HCT116 (cell line): ENCODE measurements at regions not wholly inside any gene's neighbourhood (a gene's known extent, or its start where the extent isn't known, plus 50 kb on each side); places are given as distances from the start of the nearest gene placed in this dataset.

ENCODE experiments used
- ATAC-seq: fragments of 200-7000 bp; cut with Tn5 transposase; 2 replicates; pipeline ENCODE4 v1.9.1; 2020; ENCODE audit warnings: mild to moderate bottlenecking, moderate library complexity
- BruUV-seq: library from RNA; stranded (reverse); fragments of 400-500 nt; replicated peaks from 2 replicates; lab custom pipeline; 2021; lab: Mats Ljungman, UMichigan
- CTCF ChIA-PET: fragments of 300-600 bp; sonication (Branson Sonifier 250); formaldehyde crosslinking; loops from one replicate; lab custom pipeline; 2021; ENCODE audit warnings: antibody characterized with exemption; lab: Charles Lee
- POLR2A ChIA-PET: fragments of 300-600, 350-600 bp; sonication (Branson Sonifier 250); formaldehyde crosslinking; loops from one replicate; lab custom pipeline; 2021; ENCODE audit warnings: antibody characterized with exemption; lab: Charles Lee
- RAD21 ChIA-PET, 2 experiments: fragments of 300-600 bp; sonication (Branson Sonifier 250); formaldehyde crosslinking; loops; one replicate each; lab custom pipeline; 2023; ENCODE audit warnings: low total read pairs in 2 of 2; ENCODE audit not compliant: uncharacterized antibody in 2 of 2, unreplicated experiment in 2 of 2, low non-redundant PET in 1 of 2; lab: Charles Lee
- DNase-seq: peaks from one replicate; pipeline ENCODE4 v3.0.0-alpha.2; 2010; ENCODE audit warnings: low read depth, low spot score
- H2AFZ ChIP-seq: fragments of 200-600 bp; shearing (Covaris generic), sonication (generic); 2 replicates; pipeline ENCODE4 v1.6.1; 2017; ENCODE audit warnings: low read depth, mixed run types, mixed read lengths, antibody characterized with exemption, low read length; ENCODE audit not compliant: poor library complexity, severe bottlenecking
- H3K27ac ChIP-seq: 2 replicates; pipeline ENCODE4 v1.5.1; 2012; ENCODE audit warnings: low read depth, low read length
- H3K27me3 ChIP-seq: fragments of 200-600 bp; sonication (generic); 2 replicates; pipeline ENCODE4 v1.6.1; 2016; ENCODE audit warnings: mixed run types, low read length, mixed read lengths; ENCODE audit not compliant: insufficient read depth
- H3K36me3 ChIP-seq, 2 experiments: fragments of 200-500 bp in 1 of 2; fragments of 200-600 bp in 1 of 2; sonication (Bioruptor generic) in 1 of 2; sonication (generic) in 1 of 2; 2 replicates each; pipeline versions ENCODE4 v1.5.1 to v1.6.1; 2014 to 2016; ENCODE audit warnings: low read length in 2 of 2, inconsistent platforms in 1 of 2, mixed read lengths in 1 of 2, mixed run types in 1 of 2; ENCODE audit not compliant: insufficient read depth in 2 of 2, control insufficient read depth in 1 of 2
- H3K4me1 ChIP-seq, 2 experiments: fragments of 200-600 bp in 1 of 2; sonication (generic) in 1 of 2; 2 replicates each; pipeline versions ENCODE4 v1.5.1 to v1.6.1; 2012 to 2017; ENCODE audit warnings: low read length in 2 of 2, inconsistent platforms in 1 of 2, mild to moderate bottlenecking in 1 of 2, mixed read lengths in 1 of 2, mixed run types in 1 of 2, moderate library complexity in 1 of 2; ENCODE audit not compliant: insufficient read depth in 2 of 2, control insufficient read depth in 1 of 2
- H3K4me2 ChIP-seq: fragments of 200-600 bp; sonication (generic); 2 replicates; pipeline ENCODE4 v1.6.1; 2017; ENCODE audit warnings: mixed run types, low read length, mixed read lengths
- H3K4me3 ChIP-seq, 2 experiments: fragments of 200-600 bp in 1 of 2; sonication (generic) in 1 of 2; replicated peaks in 1 of 2; 2 replicates each; pipeline ENCODE4 v1.5.1; 2011 to 2016; ENCODE audit warnings: low read length in 2 of 2, control low read depth in 1 of 2, low read depth in 1 of 2, mild to moderate bottlenecking in 1 of 2, mixed read lengths in 1 of 2, mixed run types in 1 of 2
- H3K79me2 ChIP-seq: fragments of 200-600 bp; sonication (generic); 2 replicates; pipeline ENCODE4 v1.6.1; 2017; ENCODE audit warnings: mild to moderate bottlenecking, mixed run types, low read length, moderate library complexity, mixed read lengths; ENCODE audit not compliant: insufficient read depth
- H3K9ac ChIP-seq: fragments of 200-600 bp; sonication (generic); 2 replicates; pipeline ENCODE4 v1.6.1; 2016; ENCODE audit warnings: low read length, mixed read lengths
- H3K9me2 ChIP-seq: fragments of 200-600 bp; sonication (generic), shearing (Covaris generic); 2 replicates; pipeline ENCODE4 v1.6.1; 2017; ENCODE audit warnings: mixed run types, mild to moderate bottlenecking, moderate library complexity; ENCODE audit not compliant: insufficient read depth
- H3K9me3 ChIP-seq, 2 experiments: fragments of 200-500 bp in 1 of 2; fragments of 200-600 bp in 1 of 2; sonication (Bioruptor generic) in 1 of 2; sonication (generic) in 1 of 2; 2 replicates each; pipeline ENCODE4 v1.6.1; 2014 to 2017; ENCODE audit warnings: low read length in 2 of 2, mixed read lengths in 2 of 2, inconsistent platforms in 1 of 2, low read depth in 1 of 2, mild to moderate bottlenecking in 1 of 2, mixed run types in 1 of 2, moderate library complexity in 1 of 2; ENCODE audit not compliant: control insufficient read depth in 1 of 2, insufficient read depth in 1 of 2
- H4K20me1 ChIP-seq: fragments of 200-600 bp; sonication (generic), shearing (Covaris generic); 2 replicates; pipeline ENCODE4 v1.6.1; 2017; ENCODE audit warnings: mixed run types, mild to moderate bottlenecking, moderate library complexity; ENCODE audit not compliant: insufficient read depth
- ATF3 ChIP-seq: IDR thresholded peaks from 2 replicates; pipeline ENCODE4 v1.6.1; 2012
- EGR1 ChIP-seq: IDR thresholded peaks from 2 replicates; pipeline ENCODE4 v1.6.1; 2012; ENCODE audit warnings: low read depth
- ELF1 ChIP-seq: IDR thresholded peaks from 2 replicates; pipeline ENCODE4 v1.6.1; 2012; ENCODE audit warnings: low read depth, borderline replicate concordance
- EZH2 ChIP-seq: fragments of 200-600 bp; sonication (generic); IDR thresholded peaks from 2 replicates; pipeline ENCODE4 v1.6.1; 2017; ENCODE audit warnings: antibody characterized with exemption, mixed run types
- EZH2phosphoT487 ChIP-seq: fragments of 200-600 bp; IDR thresholded peaks from 2 replicates; pipeline ENCODE4 v1.6.1; 2018; ENCODE audit warnings: antibody characterized with exemption, borderline replicate concordance
- JUND ChIP-seq: IDR thresholded peaks from 2 replicates; pipeline ENCODE4 v1.6.1; 2012
- POLR2A ChIP-seq: IDR thresholded peaks from 2 replicates; pipeline ENCODE4 v1.7.0; 2011; ENCODE audit warnings: borderline replicate concordance; ENCODE audit not compliant: insufficient read depth, insufficient read length; ENCODE audit errors: extremely low read depth
- POLR2AphosphoS5 ChIP-seq: IDR thresholded peaks from 2 replicates; pipeline ENCODE4 v1.6.1; 2011; ENCODE audit warnings: mild to moderate bottlenecking, low read depth, low read length, moderate library complexity
- SIN3A ChIP-seq: IDR thresholded peaks from 2 replicates; pipeline ENCODE4 v1.6.1; 2012; ENCODE audit warnings: low read depth
- SP1 ChIP-seq: IDR thresholded peaks from 2 replicates; pipeline ENCODE4 v1.6.1; 2012; ENCODE audit warnings: low read depth
- SRF ChIP-seq: IDR thresholded peaks from 2 replicates; pipeline ENCODE4 v1.6.1; 2012; ENCODE audit warnings: low read depth
- YY1 ChIP-seq: IDR thresholded peaks from 2 replicates; pipeline ENCODE4 v1.6.1; 2011; ENCODE audit warnings: low read length, low read depth, moderate library complexity, mild to moderate bottlenecking; ENCODE audit not compliant: insufficient replicate concordance; ENCODE audit errors: extremely low read depth
- ZBTB33 ChIP-seq: IDR thresholded peaks from 2 replicates; pipeline ENCODE4 v1.6.1; 2011; ENCODE audit warnings: mild to moderate bottlenecking, low read length, moderate library complexity; ENCODE audit not compliant: insufficient replicate concordance; ENCODE audit errors: extremely low read depth
- ZFX ChIP-seq: fragments of 450-650 bp; IDR thresholded peaks from 2 replicates; pipeline ENCODE4 v1.6.1; 2017
- ZNF274 ChIP-seq: fragments of 200-500 bp; sonication (Bioruptor generic); IDR thresholded peaks from 2 replicates; pipeline ENCODE4 v1.6.1; 2014; ENCODE audit warnings: mild to moderate bottlenecking, low read depth, low read length, inconsistent platforms
- intact Hi-C: fragments of 100-400 bp; cut with micrococcal nuclease; formaldehyde crosslinking; loops from 2 replicates; pipeline ENCODE4 v1.10.0; 2022
- TF ChIP-seq, protein P1 (sequence below): IDR thresholded peaks from 2 replicates; pipeline ENCODE4 v1.6.1; 2012
- TF ChIP-seq, protein P2 (sequence below), 3 experiments: fragments of 200-600 bp in 1 of 3; sonication (generic) in 1 of 3; IDR thresholded peaks in 2 of 3; conservative IDR thresholded peaks in 1 of 3; 2 replicates each; pipeline ENCODE4 v1.5.1; 2012 to 2017; ENCODE audit warnings: low read depth in 2 of 3, low read length in 2 of 3, antibody characterized with exemption in 1 of 3, borderline replicate concordance in 1 of 3, control low read depth in 1 of 3, mild to moderate bottlenecking in 1 of 3, mixed read lengths in 1 of 3, mixed run types in 1 of 3, moderate library complexity in 1 of 3; ENCODE audit not compliant: insufficient read depth in 1 of 3

GRCh38 chr2:129179199-129179598 is 800.3 kb upstream of the RAB6C start:
- no peaks in the 10 kb centered on the region for H3K4me1 ChIP-seq
- no peaks in the 10 kb centered on the region for H3K79me2 ChIP-seq
- TF ChIP-seq JUND (no peak), ZNF274 (no peak), POLR2A (no peak), YY1 (no peak), EGR1 (no peak), SP1 (no peak), ZFX (no peak), EZH2 (no peak)
- RAD21 ChIA-PET, result no interaction called here
- H4K20me1 ChIP-seq, result no peaks in the 10 kb centered on the region; the same call in 1 of the 2 replicates
- peaks cover 24% of the 10 kb centered on the region for H3K27me3 ChIP-seq
- no peaks in the 10 kb centered on the region for H3K9me2 ChIP-seq
- ATAC-seq (no peak), DNase-seq (no peak)
- H3K4me2 ChIP-seq, result no peak overlapping the region
- POLR2A ChIA-PET, result no interaction called here
- no peaks in the 10 kb centered on the region for H3K36me3 ChIP-seq
- no TSS peak for BruUV-seq
- H3K9me3 ChIP-seq, result no peaks in the 10 kb centered on the region
- intact Hi-C loops, result no loop called here
- H3K9ac ChIP-seq, result no peak overlapping the region
- CTCF ChIA-PET, result no interaction called here
- no peak overlapping the region for H3K27ac ChIP-seq
- no peak overlapping the region for H3K4me3 ChIP-seq
- H2AFZ ChIP-seq, result no peak overlapping the region

DNA sequence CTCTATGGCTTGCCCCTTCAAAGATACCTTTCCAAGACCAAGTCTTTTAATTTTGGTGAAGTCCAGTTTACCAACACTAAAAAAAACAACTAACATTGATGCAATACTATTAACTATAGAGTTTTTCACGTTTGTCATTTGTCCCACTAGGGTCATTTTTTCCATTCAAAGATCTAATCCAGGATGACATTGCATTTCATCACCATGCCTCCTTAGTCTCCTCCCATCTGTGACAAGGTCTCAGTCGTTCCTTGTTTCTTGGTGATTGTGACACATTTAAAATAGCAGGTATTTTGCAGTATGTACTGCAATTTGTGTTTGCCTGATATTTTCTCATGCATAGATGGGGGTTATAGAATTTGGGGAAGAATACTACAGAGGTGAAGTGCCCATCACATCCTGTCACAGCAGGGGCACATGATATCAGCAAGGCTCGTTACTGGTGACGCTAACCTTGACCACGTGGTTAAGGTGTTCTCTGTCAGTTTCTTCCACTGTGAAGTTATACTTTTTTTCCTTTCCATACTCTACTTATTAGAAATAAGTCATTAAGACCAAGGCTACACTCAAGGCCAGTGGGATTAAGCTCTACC is 799.2 kb upstream of the RAB6C start:
- CTCF ChIA-PET, result no interaction called here
- Histone ChIP-seq H3K9ac (no peak overlapping the region), H3K4me2 (no peak overlapping the region), H4K20me1 (no peaks in the 10 kb centered on the region; the same call in 1 of the 2 replicates), H3K36me3 (no peaks in the 10 kb centered on the region; a peak in 1 of 4 replicates), H2AFZ (no peak overlapping the region), H3K4me3 (no peak overlapping the region), H3K9me3 (no peaks in the 10 kb centered on the region), H3K4me1 (no peaks in the 10 kb centered on the region), H3K27me3 (peaks cover 25% of the 10 kb centered on the region), H3K79me2 (no peaks in the 10 kb centered on the region), H3K27ac (no peak overlapping the region), H3K9me2 (no peaks in the 10 kb centered on the region)
- no TSS peak for BruUV-seq
- POLR2A ChIA-PET, result no interaction called here
- intact Hi-C loops, result no loop called here
- RAD21 ChIA-PET, result no interaction called here
- ATAC-seq, result no peak
- no peak for DNase-seq
- TF ChIP-seq ELF1 (no peak), EZH2phosphoT487 (no peak), POLR2AphosphoS5 (no peak), SIN3A (no peak), YY1 (no peak), ATF3 (no peak), SP1 (no peak), ZBTB33 (no peak), JUND (no peak), SRF (no peak), EZH2 (no peak), ZFX (no peak), ZNF274 (no peak)
- TF ChIP-seq, protein P1, sequence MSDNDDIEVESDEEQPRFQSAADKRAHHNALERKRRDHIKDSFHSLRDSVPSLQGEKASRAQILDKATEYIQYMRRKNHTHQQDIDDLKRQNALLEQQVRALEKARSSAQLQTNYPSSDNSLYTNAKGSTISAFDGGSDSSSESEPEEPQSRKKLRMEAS, result no peak
- TF ChIP-seq, protein P2, sequence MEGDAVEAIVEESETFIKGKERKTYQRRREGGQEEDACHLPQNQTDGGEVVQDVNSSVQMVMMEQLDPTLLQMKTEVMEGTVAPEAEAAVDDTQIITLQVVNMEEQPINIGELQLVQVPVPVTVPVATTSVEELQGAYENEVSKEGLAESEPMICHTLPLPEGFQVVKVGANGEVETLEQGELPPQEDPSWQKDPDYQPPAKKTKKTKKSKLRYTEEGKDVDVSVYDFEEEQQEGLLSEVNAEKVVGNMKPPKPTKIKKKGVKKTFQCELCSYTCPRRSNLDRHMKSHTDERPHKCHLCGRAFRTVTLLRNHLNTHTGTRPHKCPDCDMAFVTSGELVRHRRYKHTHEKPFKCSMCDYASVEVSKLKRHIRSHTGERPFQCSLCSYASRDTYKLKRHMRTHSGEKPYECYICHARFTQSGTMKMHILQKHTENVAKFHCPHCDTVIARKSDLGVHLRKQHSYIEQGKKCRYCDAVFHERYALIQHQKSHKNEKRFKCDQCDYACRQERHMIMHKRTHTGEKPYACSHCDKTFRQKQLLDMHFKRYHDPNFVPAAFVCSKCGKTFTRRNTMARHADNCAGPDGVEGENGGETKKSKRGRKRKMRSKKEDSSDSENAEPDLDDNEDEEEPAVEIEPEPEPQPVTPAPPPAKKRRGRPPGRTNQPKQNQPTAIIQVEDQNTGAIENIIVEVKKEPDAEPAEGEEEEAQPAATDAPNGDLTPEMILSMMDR (IDR thresholded peaks at IDR 0.05 in 2 of 3, conservative IDR thresholded peaks at IDR 0.05 in 1 of 3; ENCODE audit: borderline replicate concordance in 1 of 3, insufficient read depth in 1 of 3, low read depth in 2 of 3, low read length in 2 of 3), result no peak
